LHCN-M2 (cell line): ENCODE measurements at regions not wholly inside any gene's neighbourhood (a gene's known extent, or its start where the extent isn't known, plus 50 kb on each side); places are given as distances from the start of the nearest gene placed in this dataset.

Experiments used
- DNase-seq: peaks from one replicate; pipeline ENCODE4 v3.0.0-alpha.2; 2012; ENCODE audit warnings: low read depth

DNA sequence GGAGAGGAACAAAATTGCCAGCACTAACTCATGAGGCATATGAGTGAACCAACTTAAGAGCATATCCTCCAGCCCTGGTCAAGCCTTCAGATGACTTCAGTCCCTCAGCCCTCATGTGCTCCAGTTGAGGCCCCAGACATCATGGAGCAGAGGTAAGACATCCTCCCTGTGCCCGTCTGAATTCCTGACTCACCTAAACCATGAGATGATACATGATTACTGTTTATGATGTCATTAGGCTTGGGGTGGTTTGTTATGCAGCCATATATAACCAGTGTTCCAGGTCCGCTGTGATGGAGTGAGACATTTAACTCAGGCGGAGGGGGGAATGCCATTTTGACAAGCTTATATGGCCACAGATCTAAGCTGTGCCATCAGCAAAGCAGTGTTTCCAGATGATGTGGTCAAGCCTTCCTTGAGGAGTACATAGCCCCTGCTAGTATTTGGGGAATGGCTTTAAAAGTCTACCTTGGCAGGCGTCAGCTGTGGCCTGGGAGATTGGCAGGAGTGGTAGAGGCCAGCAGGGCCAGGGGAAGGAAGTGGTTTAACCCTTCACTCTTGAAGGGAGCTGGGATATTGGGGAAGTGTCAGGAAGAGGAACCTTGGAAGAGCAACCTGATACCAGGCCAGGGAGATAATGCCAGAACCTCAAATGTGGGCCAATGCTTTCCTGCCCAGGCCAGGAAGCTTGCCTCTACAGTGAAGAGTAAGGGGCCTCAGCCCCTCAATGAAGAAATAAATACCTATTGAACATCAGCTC lies 343.0 kb upstream of the PODXL start:
- DNase-seq = no peak

DNA sequence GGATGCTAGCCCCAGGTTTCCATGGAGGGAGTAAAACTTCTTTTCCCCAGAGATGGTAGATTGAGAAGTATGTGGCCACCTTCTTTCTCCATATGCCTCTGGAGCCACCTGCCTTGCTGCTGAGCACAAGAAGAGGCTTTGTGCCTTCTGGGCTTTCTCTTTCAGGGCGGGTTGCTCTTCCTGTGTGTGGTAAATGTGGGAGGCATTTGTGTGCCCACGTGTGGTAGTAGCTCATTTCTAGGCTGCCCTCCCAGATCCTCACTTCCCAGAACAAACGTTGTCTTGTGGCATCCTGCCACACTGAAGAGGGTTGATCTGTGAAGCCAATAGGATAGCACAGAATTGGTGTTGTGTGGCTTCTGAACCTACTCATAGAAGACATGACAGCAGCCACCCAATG lies 342.0 kb upstream of the PODXL start:
- DNase-seq = no peak

DNA sequence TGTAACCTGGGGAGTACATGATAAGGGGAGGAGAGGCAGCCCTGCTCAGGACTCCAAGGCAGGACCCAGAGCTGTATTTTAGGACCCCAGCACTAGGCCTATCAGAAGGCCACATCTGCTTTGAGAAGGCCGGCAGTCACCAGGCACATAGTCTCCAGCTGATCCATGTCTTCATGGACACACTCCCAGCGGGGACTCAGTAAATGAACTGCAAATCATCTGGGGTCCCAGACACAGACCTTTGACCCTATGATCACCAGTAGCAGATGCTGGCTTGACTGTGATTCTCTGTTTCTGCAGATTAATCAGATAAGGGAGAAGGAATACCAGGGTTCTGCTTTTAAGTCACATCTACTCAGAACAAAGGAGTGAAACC lies 341.4 kb upstream of the PODXL start:
- no peak for DNase-seq

DNA sequence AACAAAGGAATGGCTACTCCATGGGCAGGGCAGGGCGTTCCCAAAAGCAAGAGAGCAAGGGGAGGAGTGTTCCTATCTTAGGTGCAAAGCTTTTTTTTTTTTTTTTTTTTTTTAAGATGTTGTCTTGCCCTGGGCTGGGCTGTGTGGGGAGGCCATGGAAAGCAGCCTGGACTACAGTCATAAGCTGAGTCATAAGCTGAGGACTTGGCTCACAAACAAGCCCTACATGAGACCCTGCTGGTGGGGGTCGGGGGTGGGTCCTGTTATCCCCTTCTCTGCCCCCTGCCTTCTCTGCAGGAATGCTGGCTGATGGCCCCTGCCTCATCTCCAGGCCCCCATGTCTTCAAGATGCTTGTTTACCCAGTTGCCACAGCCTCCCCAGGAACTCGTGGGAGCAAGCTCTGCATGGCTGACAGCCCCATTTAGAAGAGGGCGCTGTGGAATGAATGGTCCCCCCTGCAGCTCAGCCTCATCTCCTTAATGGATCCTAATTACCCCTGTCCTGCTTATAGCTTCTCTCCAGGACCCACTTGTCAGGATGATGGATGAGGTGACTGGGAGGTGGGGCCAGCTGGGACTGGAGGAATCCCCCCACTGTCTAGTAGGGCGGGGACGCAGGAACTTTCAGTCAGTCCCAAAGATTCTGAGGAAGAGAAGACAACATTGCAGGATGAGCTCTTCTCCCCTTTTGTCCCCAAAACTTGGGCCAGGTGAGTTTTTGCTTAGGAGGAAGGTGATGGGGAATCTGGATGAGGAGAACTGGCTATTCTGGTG lies 340.8 kb upstream of the PODXL start:
- DNase-seq = no peak

DNA sequence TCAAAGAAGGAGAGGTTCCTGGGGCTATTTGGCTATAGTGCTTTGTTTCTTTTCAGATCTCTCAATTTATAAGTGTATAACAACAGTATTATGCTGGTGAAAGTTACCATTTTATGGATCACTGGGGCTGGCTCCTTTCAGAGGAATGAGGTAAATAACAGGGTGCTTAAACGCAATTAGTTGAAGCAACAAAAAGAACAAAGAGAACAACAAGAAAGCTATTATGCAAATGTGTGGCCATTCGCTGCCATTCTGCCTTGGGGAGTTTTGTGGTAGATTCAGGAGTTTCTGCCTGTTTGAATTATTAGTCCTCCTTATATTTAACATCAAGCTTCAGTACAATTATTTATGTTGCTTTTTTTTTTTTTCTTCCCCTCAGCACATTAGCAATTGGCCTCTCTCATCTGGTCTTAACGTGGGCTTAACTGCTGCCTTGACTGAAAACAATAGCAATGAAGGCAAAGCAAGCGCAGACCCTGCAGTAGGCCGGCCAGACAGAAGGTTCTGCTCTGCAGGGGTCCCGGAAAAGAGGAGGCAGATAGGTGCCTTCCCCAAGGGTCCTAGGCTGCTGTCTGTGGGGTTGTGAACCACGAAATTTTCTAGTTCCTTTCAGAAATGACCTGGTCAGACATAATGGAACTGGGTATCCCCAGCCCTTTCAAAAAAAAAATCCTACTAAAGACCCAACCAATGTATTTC lies 339.9 kb upstream of the PODXL start:
- DNase-seq = no peak

DNA sequence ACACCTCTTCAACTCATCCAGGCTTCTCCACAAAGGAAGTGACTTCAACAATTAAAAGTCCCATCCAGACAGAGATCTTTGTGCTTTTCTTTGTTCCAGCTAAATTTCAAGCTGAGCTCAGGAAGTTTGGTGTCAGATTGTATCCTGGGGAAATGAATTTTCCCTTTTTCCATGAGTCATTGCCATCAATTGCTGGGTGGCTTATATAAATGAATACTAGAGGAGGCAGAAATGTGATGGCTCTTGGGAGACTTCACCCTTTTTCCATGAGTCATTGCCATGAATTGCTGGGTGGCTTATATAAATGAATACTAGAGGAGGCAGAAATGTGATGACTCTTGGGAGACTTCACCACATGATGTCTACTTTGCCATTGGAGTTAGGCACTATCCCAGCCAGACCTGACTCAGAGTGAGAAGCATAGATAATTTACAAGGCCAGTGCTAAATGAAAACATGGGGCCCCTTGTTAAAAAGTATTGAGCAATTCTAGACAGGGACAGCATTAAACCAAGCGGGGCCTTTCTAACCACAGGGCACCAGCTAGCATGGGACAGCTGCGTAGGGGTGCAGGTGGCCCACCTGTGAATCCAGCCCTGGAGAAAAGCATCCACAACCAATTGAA lies 339.2 kb upstream of the PODXL start:
- peak; percentile 18 for DNase-seq

DNA sequence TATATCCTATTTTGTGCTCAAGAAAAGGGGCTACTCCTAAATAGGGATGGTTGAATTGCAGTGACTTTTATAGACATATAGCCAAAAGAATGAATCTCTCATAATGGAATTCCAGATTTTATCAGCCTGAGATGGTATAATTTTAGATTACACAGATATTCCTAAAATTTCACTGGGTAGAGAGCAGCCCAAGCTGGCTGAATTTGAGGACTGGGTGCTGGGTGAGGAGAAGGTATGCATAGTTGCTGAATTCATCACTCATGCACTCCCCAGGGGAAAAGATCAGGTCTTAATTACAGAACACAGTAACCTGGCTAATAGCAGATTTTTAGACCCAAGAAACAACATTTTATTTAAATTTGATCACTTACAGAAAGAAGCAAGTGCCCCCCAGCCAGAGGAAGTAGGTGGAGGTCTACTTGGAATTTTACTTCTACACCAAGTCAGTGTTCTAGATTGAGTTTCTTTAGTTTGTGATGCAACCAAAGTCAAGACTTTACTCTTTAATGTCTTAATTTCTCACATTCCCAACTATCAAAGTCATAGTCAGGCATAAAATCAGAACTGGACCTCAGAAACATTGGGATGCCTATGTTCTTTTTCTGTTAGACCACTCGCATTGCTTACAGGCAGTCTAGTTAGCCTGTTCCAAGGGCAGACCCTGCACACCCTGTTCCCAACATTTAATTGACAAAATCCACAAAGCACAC lies 337.4 kb upstream of the PODXL start:
- DNase-seq = no peak

DNA sequence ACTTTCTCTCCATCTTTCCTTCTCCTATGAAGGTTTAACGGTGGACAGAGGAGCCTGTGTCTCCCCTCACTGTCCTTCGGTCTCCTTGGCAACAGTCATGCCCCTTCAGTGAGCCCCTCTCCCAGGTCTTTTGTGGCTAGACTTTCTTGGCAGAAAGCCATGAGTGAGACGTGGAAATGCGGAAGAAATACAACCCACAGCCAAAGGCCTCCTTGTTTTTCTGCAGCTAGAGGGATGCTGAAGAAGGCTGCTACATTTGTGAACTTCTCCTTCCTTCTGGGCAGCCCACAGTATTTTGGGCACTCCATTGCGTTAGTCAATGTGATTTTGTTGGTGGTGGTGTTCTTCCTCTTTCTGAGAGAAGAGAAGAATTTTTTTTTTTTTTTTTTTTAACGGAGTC lies 333.7 kb upstream of the PODXL start:
- no peak for DNase-seq

DNA sequence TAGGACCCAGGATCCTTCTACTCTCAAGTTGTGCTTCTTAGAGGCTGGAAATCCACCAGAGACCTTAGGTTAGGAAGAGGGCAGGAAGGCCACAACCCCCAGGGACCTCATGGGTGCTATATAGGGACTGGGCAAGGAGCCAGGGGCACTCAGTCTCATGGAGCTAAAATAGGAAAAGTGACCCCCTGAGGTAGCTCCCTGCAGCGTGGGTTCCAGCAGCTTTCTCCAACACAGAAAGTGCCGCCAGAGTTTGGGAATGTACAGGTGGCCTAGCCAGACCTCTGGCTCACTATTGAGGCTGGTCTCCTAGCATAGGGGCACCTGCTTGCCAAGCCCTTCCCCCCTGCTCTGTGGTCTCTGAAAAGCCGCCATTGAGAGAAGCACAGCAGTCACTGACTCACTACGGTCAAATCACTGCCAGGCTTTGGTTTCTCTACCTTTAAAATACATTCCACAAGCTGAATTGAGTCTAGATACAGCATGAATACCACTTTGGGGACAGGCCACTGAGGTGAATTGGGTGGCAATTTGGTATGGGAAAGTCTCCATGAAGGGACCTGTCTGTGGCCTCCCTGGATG lies 333.2 kb upstream of the PODXL start:
- no peak for DNase-seq

DNA sequence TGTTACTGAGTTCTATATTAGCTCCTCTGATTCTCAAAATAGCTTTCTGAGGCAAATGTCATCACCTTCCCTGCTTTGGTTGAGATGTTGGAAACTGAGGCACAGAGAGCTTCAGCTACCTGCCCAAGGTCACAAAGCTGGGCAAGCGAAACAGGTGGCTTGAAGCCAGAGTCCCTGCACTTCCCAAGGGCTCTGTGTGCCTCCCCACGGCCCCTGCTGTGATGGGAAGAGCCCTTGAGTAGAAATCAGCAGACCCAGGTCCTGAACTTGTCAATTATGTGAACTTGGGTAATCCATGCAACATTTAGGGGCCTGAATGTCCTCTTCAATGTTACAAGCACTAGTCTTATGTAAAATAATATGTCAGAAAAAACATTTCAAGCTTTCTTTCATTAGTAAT lies 327.3 kb upstream of the PODXL start:
- DNase-seq = no peak

DNA sequence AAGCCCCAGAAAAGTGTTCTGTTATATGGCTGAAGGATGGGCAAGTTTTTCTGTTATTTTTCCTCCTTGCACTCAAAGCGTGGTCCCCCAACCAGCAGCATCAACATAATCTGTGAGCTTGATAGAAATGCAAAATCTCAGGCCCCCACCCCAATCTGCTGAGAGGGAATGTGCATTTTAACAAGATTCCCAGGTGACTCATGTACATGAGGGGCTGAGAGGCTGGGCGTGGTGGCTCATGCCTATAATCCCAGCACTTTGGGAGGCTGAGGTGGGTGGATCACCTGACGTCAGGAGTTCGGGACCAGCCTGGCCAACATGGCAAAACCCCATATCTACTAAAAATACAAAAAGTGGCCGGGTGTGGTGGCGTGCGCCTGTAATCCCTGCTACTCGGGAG lies 326.8 kb upstream of the PODXL start:
- DNase-seq = no peak

DNA sequence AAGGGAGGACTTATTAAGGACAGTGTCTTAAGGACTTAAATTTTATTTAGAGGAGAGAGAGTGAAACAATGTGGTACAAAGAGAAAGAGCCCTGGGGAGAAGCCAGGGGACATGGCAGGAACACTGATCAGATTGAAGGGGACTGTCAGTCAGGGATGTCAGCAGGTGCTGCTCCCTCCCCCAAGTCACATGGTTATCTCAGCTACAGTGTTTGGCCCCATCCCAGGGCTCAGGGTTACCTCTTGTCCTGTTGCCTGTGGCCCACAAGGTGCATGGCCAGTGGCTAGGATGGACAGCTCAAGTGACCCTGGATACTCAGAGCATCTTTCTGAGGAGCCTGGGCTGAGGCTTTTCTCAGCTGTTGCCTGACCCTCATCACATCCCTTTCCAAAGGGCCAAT lies 325.9 kb upstream of the PODXL start:
- DNase-seq = no peak

DNA sequence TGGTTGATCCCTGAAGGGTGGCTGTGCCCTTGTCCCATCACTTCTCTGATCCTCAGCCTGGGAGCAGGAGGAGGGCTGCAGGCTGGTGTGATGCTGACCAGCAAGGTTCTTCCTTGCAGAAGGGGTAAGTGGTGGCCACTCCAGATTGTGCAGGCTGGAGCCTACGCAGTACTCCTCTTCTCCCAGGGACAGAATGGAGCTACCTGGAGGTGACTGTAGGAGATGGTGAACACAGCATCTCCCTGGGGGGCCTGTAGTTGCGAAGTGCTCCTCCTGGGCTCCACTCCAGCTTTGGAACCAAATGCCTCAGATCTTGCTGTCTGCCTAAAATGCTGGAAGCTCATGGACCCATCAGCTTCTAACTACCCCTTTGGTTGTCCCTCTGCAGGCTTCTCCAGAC lies 323.6 kb upstream of the PODXL start:
- no peak for DNase-seq

DNA sequence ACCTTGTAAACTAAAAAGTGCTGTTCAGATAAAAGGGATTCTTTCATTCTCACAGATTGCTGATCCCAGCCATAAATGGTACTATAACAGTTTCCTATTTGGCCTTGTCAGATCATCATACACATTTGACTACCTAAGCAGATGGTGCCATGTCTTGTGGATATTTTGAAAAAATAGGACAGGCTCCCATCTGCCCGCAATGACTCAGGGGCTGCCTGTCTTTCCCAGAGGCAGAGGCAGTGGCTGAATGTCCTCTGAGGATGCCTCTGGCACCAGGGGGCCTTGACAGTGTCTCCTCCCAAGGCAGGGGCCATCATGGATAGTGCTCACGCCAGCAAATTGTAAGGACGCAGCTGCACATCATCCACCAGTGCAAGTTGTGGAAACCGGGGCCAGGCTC lies 323.0 kb upstream of the PODXL start:
- no peak for DNase-seq

DNA sequence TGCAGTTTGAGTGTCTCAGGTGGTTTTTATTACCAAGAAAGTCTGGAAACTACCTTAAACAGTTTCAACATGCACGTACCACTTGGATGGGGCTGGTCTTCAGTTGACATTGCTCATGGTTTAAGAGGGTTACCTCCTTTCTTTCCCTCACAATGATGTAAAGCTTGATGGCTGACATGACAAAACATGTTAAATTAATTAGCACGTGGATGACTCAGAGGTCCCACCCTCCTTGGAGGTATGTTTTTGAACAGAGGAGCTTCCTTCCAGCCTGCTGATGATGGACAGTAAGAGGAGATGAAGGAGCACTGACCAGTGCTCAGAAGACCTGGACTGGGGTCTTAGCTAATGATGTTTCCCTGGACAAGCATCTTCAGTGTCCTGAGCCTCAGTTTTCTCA lies 322.3 kb upstream of the PODXL start:
- no peak for DNase-seq

DNA sequence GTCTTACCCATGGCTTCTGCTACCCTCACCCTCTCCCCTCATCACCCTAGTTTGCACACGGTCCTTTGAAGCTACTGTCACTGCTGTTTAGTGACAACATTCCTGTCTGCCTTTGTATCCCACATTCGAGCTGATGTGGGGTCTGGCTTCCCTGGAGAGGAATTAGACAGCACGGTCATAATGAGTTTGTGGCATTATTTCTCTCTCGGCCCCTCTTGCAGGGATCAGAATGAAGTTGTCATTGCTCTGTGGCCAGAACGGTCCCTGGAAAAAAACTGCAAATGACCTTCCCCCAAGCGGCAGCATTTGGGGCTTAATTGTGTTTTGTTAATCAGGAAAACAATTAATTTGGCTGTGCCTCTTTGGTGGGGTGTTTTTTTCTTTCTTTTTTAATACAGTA lies 317.2 kb upstream of the PODXL start:
- no peak for DNase-seq

DNA sequence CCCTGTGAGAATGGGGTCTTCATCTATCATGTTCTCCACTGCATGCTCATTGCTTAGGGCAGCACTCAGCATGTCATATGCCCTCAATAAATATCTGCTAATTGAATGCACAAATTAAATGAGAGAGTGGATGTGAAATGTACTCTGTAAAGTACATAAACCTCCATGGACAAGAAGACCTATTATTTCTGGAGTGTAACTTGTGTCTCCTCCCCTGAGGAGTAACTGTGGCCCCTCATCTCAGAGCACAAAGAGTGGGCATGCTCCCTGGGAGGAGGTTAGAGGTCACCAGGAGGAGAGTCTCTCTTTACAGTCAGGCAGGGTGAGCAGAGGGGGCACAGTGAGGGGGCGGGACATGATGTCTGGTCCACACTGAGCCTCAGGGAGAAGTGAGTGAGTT lies 313.6 kb upstream of the PODXL start:
- no peak for DNase-seq

DNA sequence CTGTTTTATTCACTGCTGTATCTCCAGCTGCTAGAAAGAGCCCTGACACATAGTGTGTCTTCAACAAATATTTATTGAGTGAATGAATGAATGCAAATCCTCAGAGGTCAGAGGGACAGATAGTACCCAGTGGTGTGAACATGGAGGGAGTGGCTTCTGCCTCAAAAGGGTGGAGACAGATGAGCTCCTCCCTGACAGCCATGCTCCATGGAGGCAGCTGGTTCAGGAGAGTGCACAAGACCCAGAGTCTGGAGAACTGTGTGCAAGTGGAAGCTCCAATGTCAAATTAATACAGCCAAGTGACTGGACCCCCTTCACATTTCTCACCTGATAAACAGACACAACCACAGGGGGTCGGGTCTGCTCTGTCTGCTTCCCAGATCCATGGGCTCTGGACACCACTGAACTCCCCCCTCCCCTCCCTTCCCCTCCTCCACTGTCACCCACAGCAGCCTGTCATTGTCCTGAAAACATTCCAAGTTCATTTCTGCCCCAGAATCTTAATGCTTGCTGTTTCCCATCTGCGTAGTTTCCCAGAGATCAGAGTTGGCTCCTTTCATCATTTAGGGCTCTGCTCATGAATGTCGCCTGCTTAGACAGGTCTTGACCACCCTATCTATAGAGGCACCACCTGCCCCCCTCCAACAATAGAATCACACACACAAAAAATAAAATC lies 312.9 kb upstream of the PODXL start:
- DNase-seq = no peak

DNA sequence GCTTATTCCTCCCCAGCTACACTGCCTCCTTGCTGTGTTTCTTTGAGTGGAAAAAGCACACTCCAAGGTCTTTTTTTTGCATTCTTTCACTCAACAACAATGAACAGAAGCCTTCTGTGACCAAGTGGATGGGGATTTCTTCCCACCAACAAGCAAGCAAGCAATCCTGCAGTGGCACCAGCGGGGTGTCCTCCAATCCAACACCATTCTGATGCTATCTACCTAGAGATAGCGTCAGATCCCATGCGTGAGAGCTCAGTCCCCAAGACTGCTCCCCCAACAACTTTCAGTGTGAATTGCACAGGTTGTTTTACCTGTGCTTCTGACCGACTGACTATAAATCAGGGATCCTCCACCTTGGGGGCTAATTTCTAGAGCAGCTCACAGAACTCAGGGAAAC lies 311.0 kb upstream of the PODXL start:
- DNase-seq = no peak

DNA sequence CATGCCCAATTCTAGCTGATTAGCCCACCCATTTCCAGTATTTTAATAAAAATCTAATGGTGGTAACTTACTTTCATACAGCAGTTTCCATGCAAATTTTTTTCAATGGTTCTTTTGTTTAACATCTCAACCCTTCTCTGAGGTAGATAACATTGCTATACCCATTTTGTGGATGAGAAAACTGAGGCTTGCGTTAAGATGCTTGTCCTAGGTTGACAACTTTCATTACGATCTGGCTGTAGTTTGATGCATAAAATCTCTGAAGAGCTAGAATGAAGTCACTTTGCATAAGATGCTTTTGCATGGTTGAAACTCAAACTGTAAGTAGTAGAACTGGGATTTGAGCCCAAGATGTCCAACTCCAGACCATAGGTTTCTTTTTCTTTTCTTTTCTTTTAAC lies 309.5 kb upstream of the PODXL start:
- no peak for DNase-seq
